BJ (cell line): ENCODE measurements at regions not wholly inside any gene's neighbourhood (a gene's known extent, or its start where the extent isn't known, plus 50 kb on each side); places are given as distances from the start of the nearest gene placed in this dataset.

ENCODE experiments used
- CTCF ChIA-PET: fragments of 350-600 bp; formaldehyde crosslinking; extraction: SDS; loops from one replicate; lab custom pipeline; 2021; ENCODE audit warnings: antibody characterized with exemption, inconsistent platforms; lab: Yijun Ruan, JAX
- POLR2A ChIA-PET: fragments of 300-600 bp; sonication (Branson Sonifier 250); formaldehyde crosslinking; extraction: SDS; loops from one replicate; lab custom pipeline; 2021; ENCODE audit warnings: antibody characterized with exemption; lab: Charles Lee
- DNase-seq: peaks from one replicate; pipeline ENCODE4 v3.0.0-alpha.2; 2011; ENCODE audit warnings: low read depth
- H3K27me3 ChIP-seq: 2 replicates; pipeline ENCODE4 v1.6.0; 2011; ENCODE audit warnings: low read length; ENCODE audit not compliant: control insufficient read depth, insufficient read depth
- H3K36me3 ChIP-seq: 2 replicates; pipeline ENCODE4 v1.5.1; 2011; ENCODE audit warnings: low read length; ENCODE audit not compliant: control insufficient read depth, insufficient read depth
- H3K4me3 ChIP-seq: 2 replicates; pipeline ENCODE4 v1.5.1; 2011; ENCODE audit warnings: low read depth, mild to moderate bottlenecking, control low read depth, low read length
- CTCF ChIP-seq: IDR thresholded peaks from 2 replicates; pipeline ENCODE4 v1.5.1; 2011; ENCODE audit warnings: low read depth, mild to moderate bottlenecking, control low read depth, inconsistent platforms, low read length, moderate library complexity; ENCODE audit not compliant: insufficient read depth

GRCh38 chr2:147294825-147295392, 549.9 kb upstream of the ACVR2A start:
- H3K4me3 ChIP-seq, result no peak overlapping the region
- CTCF ChIA-PET, result interaction anchor here (0.9 kb wide), 1 partner anchor 10 kb away, joined by 3 read pairs; no protein-coding TSS in a partner anchor
- DNase-seq, result no peak
- TF ChIP-seq CTCF, result no peak
- H3K27me3 ChIP-seq, result no peaks in the 10 kb centered on the region
- POLR2A ChIA-PET, result no interaction called here
- H3K36me3 ChIP-seq, result no peaks in the 10 kb centered on the region

DNA sequence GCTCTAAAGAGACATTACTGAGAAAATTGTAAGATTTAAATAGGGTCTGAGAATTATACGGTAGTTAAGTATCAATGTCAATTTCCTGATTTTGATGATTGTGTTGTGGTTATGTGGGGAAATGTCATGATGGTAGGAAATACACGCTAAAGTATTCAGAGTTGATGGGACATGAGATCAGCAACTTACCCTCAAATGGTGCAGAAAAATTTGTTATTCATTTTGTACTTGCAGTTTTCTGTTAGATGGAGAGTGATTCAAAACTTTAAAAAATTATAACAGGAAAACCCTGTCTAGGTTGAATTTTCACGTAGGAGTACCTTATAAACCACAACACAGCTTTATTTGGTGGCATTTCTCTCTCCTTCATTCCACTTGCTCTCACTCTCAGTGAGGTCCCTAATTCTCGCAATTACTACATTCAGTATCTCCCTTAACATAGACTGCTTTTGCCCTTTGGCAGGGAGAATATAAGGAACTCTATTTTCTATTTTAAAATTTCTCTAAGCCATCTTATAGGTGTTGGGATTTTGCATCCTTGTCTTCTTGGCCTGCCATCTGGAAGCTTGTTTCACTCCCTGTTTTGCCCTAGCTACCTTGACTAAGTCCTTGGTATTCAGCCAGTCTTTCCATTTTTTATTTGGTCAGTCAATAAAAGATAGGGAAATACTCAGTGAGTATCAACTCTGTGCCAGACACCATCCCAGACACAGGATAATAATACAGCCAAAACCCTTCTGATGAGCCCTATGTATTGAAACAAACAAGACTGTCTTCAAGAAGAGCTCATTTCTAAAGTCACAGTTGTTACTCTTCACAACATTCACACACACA, 550.6 kb upstream of the ACVR2A start:
- TF ChIP-seq CTCF, result no peak
- Histone ChIP-seq H3K36me3 (no peaks in the 10 kb centered on the region), H3K27me3 (no peaks in the 10 kb centered on the region), H3K4me3 (no peak overlapping the region)
- POLR2A ChIA-PET, result no interaction called here
- CTCF ChIA-PET, result interaction anchor here (0.9 kb wide), 1 partner anchor 10 kb away, joined by 3 read pairs; no protein-coding TSS in a partner anchor
- DNase-seq, result no peak

DNA sequence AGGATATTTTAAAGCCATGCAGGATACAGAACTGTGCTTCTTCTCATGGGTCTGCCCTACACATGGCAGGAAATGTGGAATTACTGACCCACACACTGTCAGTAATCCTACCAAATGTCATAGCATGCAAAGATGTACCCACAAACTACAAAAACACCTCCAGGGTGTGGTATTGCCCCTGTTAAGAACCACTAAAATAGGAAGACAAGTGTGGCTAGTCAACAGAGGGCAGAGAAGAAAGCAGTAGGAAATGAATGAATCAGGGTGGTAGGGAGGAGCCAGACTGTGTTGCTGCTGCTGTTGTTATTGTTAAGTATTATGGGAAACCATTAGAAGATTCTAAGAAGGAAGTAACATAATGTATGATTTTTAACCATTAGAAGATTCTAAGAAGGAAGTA, 556.7 kb upstream of the ACVR2A start:
- Histone ChIP-seq H3K4me3 (no peak overlapping the region), H3K27me3 (no peaks in the 10 kb centered on the region), H3K36me3 (no peaks in the 10 kb centered on the region)
- no peak for TF ChIP-seq CTCF
- POLR2A ChIA-PET, result no interaction called here
- DNase-seq, result no peak
- CTCF ChIA-PET, result no interaction called here

DNA sequence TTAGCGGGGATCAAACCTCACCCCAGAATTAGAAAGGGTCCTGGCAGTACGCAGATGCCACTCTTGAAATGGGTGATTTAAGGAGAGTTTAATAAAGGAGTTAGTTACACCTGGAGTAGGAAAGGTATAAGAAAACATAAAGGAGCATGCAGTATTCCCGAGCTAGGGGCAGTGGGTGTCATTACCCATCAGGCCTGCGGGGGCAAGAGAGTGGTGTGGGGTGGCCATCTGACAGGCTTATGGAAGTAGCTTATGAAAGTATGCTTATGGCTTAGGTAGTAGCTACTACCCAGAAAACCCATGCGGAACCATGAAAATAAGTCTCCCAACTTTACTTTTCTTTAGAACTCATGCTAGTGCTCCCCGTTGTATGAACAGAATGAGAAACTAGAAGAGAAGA, 568.9 kb upstream of the ACVR2A start:
- H3K36me3 ChIP-seq, result no peaks in the 10 kb centered on the region
- ChIA-PET POLR2A (no interaction called here), CTCF (no interaction called here)
- no peaks in the 10 kb centered on the region for H3K27me3 ChIP-seq
- TF ChIP-seq CTCF, result no peak
- no peak overlapping the region for H3K4me3 ChIP-seq
- DNase-seq, result no peak

DNA sequence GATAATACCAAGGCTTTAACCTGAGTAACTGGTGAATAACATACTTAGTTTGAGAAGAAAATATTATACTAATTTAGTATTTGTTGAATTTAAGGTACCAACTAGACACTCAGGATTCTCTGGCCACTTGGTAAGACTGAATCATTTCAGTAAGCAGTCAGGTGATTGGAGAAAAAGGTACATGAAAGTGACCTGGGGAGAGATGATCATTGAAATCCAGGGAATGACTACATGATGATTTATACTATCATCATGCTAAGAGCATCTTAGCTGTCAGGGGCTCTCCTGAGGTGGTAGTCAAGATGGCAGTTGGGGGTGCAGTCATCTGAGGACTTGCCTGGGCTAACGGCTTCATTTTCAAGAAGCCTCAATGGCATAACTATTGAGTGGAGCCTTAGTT, 571.2 kb upstream of the ACVR2A start:
- no peaks in the 10 kb centered on the region for H3K36me3 ChIP-seq
- POLR2A ChIA-PET, result no interaction called here
- no peak overlapping the region for H3K4me3 ChIP-seq
- H3K27me3 ChIP-seq, result no peaks in the 10 kb centered on the region
- TF ChIP-seq CTCF, result no peak
- CTCF ChIA-PET, result interaction anchor here (0.7 kb wide), 1 partner anchor 29 kb away, joined by 3 read pairs; no protein-coding TSS in a partner anchor
- no peak for DNase-seq
